ENCODE measurements at regions not wholly inside any gene's neighbourhood (a gene's known extent, or its start where the extent isn't known, plus 50 kb on each side); places are given as distances from the start of the nearest gene placed in this dataset.

- no peak overlapping the region for H3K9ac ChIP-seq (ENCODE audit: low read depth, low read length)
- no peak overlapping the region for H3K27ac ChIP-seq (ENCODE audit: low read length)
- H3K4me3 ChIP-seq (ENCODE audit: low read depth in 1 of 2, low read length in 2 of 2): no peak overlapping the region
- H3K4me1 ChIP-seq (ENCODE audit: insufficient read depth, low read length): no peaks in the 10 kb centered on the region
- H2AFZ ChIP-seq (ENCODE audit: low read depth, low read length): no peak overlapping the region
- H3K79me2 ChIP-seq (ENCODE audit: insufficient read depth, low read length): no peaks in the 10 kb centered on the region
- DNase-seq (no peak), ATAC-seq (ENCODE audit: insufficient read depth, low read depth) (no peak)
- H3K4me2 ChIP-seq (ENCODE audit: insufficient read depth, low read length): no peak overlapping the region
- no peaks in the 10 kb centered on the region for H3K27me3 ChIP-seq (ENCODE audit: insufficient read depth, low read length, poor library complexity)
- no peaks in the 10 kb centered on the region for H3K9me3 ChIP-seq (ENCODE audit: insufficient read depth, low read length, severe bottlenecking)
- no peaks in the 10 kb centered on the region for H3K36me3 ChIP-seq (ENCODE audit: insufficient read depth, low read length)
- no peaks in the 10 kb centered on the region for H4K20me1 ChIP-seq (ENCODE audit: insufficient read depth, low read length)
- TF ChIP-seq EZH2 (IDR thresholded peaks at IDR 0.05; ENCODE audit: borderline replicate concordance, low read depth, low read length, severe bottlenecking): no peak
- no peak for TF ChIP-seq CTCF (IDR thresholded peaks at IDR 0.05; ENCODE audit: borderline replicate concordance, extremely low read depth, low read length, poor library complexity, severe bottlenecking)
Observed at GRCh38 chr13:24983094-24983493, 112.8 kb upstream of the PABPC3 start.

- Histone ChIP-seq H3K4me1 (ENCODE audit: insufficient read depth, low read length) (no peaks in the 10 kb centered on the region), H2AFZ (ENCODE audit: low read depth, low read length) (no peak overlapping the region), H3K4me2 (ENCODE audit: insufficient read depth, low read length) (no peak overlapping the region), H3K27ac (ENCODE audit: low read length) (no peak overlapping the region), H3K79me2 (ENCODE audit: insufficient read depth, low read length) (no peaks in the 10 kb centered on the region), H4K20me1 (ENCODE audit: insufficient read depth, low read length) (no peaks in the 10 kb centered on the region), H3K9ac (ENCODE audit: low read depth, low read length) (no peak overlapping the region), H3K9me3 (ENCODE audit: insufficient read depth, low read length, severe bottlenecking) (no peaks in the 10 kb centered on the region), H3K36me3 (ENCODE audit: insufficient read depth, low read length) (no peaks in the 10 kb centered on the region), H3K27me3 (ENCODE audit: insufficient read depth, low read length, poor library complexity) (no peaks in the 10 kb centered on the region), H3K4me3 (ENCODE audit: low read depth in 1 of 2, low read length in 2 of 2) (no peak overlapping the region)
- no peak for ATAC-seq (ENCODE audit: insufficient read depth, low read depth)
- DNase-seq: no peak
- TF ChIP-seq CTCF (IDR thresholded peaks at IDR 0.05; ENCODE audit: borderline replicate concordance, extremely low read depth, low read length, poor library complexity, severe bottlenecking): no peak
- TF ChIP-seq EZH2 (IDR thresholded peaks at IDR 0.05; ENCODE audit: borderline replicate concordance, low read depth, low read length, severe bottlenecking): no peak
Observed at GRCh38 chr13:24984134-24984533, 111.8 kb upstream of the PABPC3 start.

- no peak for ATAC-seq (ENCODE audit: insufficient read depth, low read depth)
- H3K9me3 ChIP-seq (ENCODE audit: insufficient read depth, low read length, severe bottlenecking): no peaks in the 10 kb centered on the region
Observed at GRCh38 chr13:24985107-24985506, 110.8 kb upstream of the PABPC3 start.

More at GRCh38 chr13:24985107-24985506, 110.8 kb upstream of the PABPC3 start:
- Histone ChIP-seq H3K27ac (ENCODE audit: low read length) (no peak overlapping the region), H3K4me2 (ENCODE audit: insufficient read depth, low read length) (no peak overlapping the region), H3K36me3 (ENCODE audit: insufficient read depth, low read length) (no peaks in the 10 kb centered on the region), H3K4me1 (ENCODE audit: insufficient read depth, low read length) (no peaks in the 10 kb centered on the region), H3K79me2 (ENCODE audit: insufficient read depth, low read length) (no peaks in the 10 kb centered on the region), H4K20me1 (ENCODE audit: insufficient read depth, low read length) (no peaks in the 10 kb centered on the region), H3K27me3 (ENCODE audit: insufficient read depth, low read length, poor library complexity) (no peaks in the 10 kb centered on the region), H3K9ac (ENCODE audit: low read depth, low read length) (no peak overlapping the region), H2AFZ (ENCODE audit: low read depth, low read length) (no peak overlapping the region), H3K4me3 (ENCODE audit: low read depth in 1 of 2, low read length in 2 of 2) (no peak overlapping the region)
- TF ChIP-seq EZH2 (IDR thresholded peaks at IDR 0.05; ENCODE audit: borderline replicate concordance, low read depth, low read length, severe bottlenecking) (no peak), CTCF (IDR thresholded peaks at IDR 0.05; ENCODE audit: borderline replicate concordance, extremely low read depth, low read length, poor library complexity, severe bottlenecking) (peak; percentile 19)
- no peak for DNase-seq
